AG04449 (cell line): ENCODE measurements at regions not wholly inside any gene's neighbourhood (a gene's known extent, or its start where the extent isn't known, plus 50 kb on each side); places are given as distances from the start of the nearest gene placed in this dataset.

Experiments
- CTCF ChIA-PET: fragments of 350-600 bp; formaldehyde crosslinking; extraction: SDS; loops from one replicate; lab custom pipeline; 2021; ENCODE audit warnings: antibody characterized with exemption; lab: Yijun Ruan, JAX
- POLR2A ChIA-PET: fragments of 400-600, 350-600 bp; formaldehyde crosslinking; extraction: SDS; loops from one replicate; lab custom pipeline; 2020; ENCODE audit warnings: antibody characterized with exemption, inconsistent platforms; lab: Yijun Ruan, JAX
- DNase-seq: peaks from one replicate; pipeline ENCODE4 v3.0.0-alpha.2; 2010; ENCODE audit warnings: low read depth, low spot score
- H3K4me3 ChIP-seq: 2 replicates; pipeline ENCODE4 v1.5.1; 2011; ENCODE audit warnings: low read depth, mild to moderate bottlenecking, control low read depth, low read length
- TF ChIP-seq, protein P1 (sequence below): IDR thresholded peaks from one replicate; pipeline ENCODE4 v1.5.1; 2011; ENCODE audit warnings: mild to moderate bottlenecking, moderate library complexity, low read length, control low read depth, inconsistent platforms; ENCODE audit not compliant: insufficient read depth; ENCODE audit errors: missing control alignments

DNA sequence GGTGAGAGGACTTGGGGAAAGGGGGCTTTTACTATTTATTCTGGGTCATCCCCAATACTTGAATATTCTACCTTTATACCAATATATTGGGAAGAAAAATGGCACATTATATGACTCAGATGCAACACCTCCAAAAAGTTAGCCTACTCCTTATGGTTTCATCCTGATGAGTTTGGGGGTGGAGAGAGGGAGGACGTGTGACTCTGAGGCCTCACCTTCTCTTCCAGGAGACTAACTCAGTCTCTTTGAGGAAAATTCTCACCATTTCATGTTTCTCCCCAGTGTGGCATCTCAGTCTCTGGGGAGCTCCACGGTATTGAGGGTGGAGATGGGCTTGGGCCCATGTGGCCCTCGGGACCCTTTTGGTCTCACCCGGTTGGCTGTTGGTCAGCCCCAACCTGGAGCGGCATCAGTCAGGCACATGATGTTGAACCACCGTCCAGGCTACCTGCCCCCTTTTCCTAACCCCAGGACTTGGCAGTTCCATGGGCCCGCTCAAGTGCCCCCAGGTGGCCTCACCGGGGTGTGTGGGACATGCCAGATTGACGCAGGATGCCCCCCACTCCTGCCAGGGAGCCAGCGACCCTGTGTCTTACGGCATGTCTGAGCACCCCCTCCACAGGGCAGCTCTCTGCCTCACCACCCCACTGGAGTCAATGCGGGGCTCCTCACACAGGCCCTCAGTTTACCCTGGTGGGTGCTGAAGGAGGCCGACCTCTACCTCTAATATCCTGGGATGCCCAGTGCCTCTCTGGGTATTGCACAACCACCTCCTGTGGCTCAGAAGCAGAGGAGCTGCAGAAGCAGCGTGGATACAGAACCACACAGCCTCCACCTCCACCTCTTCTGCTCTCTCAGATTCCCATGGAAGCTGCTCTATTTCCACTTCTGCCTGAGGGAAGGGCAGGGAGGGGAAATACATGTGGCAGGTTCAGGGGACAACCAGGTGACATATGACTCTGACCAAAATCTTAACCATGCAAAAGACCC is 297.4 kb downstream of the EIPR1 start:
- H3K4me3 ChIP-seq: no peak overlapping the region
- TF ChIP-seq, protein P1, sequence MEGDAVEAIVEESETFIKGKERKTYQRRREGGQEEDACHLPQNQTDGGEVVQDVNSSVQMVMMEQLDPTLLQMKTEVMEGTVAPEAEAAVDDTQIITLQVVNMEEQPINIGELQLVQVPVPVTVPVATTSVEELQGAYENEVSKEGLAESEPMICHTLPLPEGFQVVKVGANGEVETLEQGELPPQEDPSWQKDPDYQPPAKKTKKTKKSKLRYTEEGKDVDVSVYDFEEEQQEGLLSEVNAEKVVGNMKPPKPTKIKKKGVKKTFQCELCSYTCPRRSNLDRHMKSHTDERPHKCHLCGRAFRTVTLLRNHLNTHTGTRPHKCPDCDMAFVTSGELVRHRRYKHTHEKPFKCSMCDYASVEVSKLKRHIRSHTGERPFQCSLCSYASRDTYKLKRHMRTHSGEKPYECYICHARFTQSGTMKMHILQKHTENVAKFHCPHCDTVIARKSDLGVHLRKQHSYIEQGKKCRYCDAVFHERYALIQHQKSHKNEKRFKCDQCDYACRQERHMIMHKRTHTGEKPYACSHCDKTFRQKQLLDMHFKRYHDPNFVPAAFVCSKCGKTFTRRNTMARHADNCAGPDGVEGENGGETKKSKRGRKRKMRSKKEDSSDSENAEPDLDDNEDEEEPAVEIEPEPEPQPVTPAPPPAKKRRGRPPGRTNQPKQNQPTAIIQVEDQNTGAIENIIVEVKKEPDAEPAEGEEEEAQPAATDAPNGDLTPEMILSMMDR: no peak
- no peak for DNase-seq
- ChIA-PET CTCF (no interaction called here), POLR2A (no interaction called here)

DNA sequence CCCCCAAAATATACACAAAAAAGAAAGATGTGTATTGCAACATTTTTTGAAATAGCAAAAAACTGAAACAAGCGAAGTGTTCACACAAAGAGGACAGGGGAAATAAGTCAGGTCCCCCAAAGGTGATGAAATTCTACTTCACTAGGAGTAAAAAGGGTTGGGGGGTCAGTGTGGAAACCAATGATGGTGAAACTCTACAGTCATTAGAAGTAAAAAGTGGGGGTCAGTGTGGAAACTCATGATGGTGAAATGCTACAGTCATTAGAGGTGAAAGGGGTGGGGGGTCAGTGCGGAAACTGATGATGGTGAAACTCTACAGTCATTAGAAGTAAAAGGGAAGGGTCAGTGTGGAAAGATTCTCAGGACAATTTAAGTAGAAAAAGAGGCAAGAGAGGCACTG is 298.2 kb downstream of the EIPR1 start:
- no peak for DNase-seq
- ChIA-PET CTCF (no interaction called here), POLR2A (no interaction called here)
- no peak overlapping the region for H3K4me3 ChIP-seq
- TF ChIP-seq, protein P1: no peak

GRCh38 chr2:3078684-3079083 is 298.9 kb downstream of the EIPR1 start:
- ChIA-PET CTCF (no interaction called here), POLR2A (no interaction called here)
- TF ChIP-seq, protein P1: no peak
- H3K4me3 ChIP-seq: no peak overlapping the region
- no peak for DNase-seq

DNA sequence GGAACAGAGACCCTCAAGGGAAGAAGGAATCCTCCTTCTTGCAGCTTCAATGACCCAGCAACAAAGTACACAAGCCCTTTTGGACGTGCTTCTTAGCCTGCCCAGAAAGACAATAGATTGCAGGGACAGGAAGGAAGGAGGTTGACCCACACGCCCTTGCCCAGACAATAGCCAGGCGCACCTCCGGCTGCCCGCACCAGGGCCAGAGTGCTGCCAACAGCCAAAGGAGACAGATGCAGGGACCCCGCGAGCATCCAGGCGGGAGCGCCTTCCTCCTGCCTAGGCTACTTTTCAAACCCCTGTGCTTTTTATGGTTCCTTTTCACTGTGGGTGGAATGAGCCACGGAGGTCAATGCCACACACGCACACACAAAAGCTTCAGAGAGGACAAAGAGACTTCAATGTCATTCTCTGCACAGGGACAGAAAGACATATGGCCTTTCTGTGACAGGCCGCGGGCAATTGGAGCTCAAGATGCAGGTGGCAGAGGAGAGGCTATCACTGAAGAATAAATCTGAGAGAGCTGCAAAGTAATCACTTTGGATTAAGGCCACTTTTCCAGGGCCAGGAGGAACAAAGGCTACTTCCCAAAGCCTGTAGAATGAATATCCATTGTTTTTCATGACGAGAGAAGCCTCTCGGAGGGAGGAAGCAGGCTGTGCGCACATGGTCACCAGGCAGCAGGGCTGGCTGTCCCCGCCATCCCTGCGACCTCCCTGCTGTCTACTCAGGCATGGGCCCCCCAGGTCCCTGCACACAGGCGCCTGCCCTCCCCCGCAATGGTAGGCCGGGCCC is 300.6 kb downstream of the EIPR1 start:
- TF ChIP-seq, protein P1: no peak
- H3K4me3 ChIP-seq: no peak overlapping the region
- CTCF ChIA-PET: no interaction called here
- no peak for DNase-seq
- POLR2A ChIA-PET: no interaction called here

GRCh38 chr2:3075991-3076340 is 301.7 kb downstream of the EIPR1 start:
- TF ChIP-seq, protein P1: no peak
- no peak overlapping the region for H3K4me3 ChIP-seq
- POLR2A ChIA-PET: no interaction called here
- CTCF ChIA-PET: no interaction called here
- DNase-seq: no peak

DNA sequence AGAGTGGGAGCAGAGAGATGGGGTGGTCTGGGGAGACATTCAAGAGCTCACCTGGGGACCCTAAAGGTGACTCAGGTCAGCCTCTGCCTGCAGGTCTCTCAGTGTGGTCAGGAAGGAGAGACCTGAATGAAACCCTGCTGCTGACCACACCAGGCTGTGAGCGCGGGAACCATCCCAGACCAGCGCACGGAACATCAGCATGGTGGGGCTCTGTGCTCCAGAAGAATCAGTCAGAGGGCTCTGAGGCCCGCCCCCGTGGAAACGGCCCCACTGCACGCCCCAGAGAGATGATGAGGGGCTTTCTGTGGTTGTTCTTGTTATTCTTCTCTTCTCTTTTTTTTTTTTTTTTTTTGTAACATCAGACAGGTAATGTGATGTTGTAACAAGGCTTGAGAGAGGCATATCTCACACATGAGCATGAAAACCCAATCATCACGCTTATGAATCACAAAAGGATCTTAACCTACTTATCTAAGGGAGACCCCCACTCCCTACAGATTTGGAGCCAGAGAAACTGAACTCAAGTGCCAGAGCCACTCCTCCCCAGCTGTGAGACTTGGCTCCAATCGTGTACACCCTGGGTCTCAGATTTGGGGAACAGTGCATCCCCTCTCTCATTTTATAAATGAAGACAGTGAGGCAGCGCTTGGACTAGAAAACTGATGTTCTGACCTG is 302.2 kb downstream of the EIPR1 start:
- ChIA-PET CTCF (no interaction called here), POLR2A (no interaction called here)
- TF ChIP-seq, protein P1: no peak
- no peak for DNase-seq
- no peak overlapping the region for H3K4me3 ChIP-seq
